Right lobe of liver (tissue), 4 donors: ENCODE measurements at regions not wholly inside any gene's neighbourhood (a gene's known extent, or its start where the extent isn't known, plus 50 kb on each side); places are given as distances from the start of the nearest gene placed in this dataset.

ENCODE experiments used
- POLR2A ChIP-seq: fragments of 450-650 bp; IDR thresholded peaks from one replicate; pipeline ENCODE4 v1.6.1; 2017; ENCODE audit warnings: antibody characterized with exemption, mild to moderate bottlenecking
- TF ChIP-seq, protein P1 (sequence below), 4 donors: fragments of 200-600 bp in 3 of 4; fragments of 450-650 bp in 1 of 4; IDR thresholded peaks; one replicate each; pipeline versions ENCODE4 v1.5.1 to v1.8.0; 2016 to 2022; ENCODE audit warnings: antibody characterized with exemption in 4 of 4, mild to moderate bottlenecking in 2 of 4
- donor health status: DM: no; HTN: no; CAD: no.
- donor health status: DM: no; HTN: no; CAD: no.
- donor health status: DM: no; HTN: yes; CAD: no.

DNA sequence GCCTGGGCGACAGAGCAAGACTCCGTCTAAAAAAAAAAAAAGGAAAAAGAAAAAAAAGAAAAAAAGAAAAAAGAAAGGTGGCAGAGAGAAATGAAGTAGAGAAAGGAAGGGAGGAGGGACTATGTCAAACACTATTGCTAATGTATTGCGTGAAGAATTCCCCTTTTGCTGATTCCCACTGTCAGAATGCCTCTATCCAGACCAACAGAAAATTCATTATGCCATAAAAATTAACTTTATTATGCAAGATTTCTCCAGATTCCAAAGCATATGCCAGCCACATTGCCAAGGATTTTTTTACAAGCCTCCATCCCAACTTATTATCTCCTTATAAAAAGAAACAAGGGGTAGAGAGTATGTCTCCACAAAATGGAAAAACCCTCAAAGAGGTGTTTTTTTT, 209.3 kb downstream of the MTERF1 start:
- no peak for TF ChIP-seq POLR2A
- TF ChIP-seq, protein P1, sequence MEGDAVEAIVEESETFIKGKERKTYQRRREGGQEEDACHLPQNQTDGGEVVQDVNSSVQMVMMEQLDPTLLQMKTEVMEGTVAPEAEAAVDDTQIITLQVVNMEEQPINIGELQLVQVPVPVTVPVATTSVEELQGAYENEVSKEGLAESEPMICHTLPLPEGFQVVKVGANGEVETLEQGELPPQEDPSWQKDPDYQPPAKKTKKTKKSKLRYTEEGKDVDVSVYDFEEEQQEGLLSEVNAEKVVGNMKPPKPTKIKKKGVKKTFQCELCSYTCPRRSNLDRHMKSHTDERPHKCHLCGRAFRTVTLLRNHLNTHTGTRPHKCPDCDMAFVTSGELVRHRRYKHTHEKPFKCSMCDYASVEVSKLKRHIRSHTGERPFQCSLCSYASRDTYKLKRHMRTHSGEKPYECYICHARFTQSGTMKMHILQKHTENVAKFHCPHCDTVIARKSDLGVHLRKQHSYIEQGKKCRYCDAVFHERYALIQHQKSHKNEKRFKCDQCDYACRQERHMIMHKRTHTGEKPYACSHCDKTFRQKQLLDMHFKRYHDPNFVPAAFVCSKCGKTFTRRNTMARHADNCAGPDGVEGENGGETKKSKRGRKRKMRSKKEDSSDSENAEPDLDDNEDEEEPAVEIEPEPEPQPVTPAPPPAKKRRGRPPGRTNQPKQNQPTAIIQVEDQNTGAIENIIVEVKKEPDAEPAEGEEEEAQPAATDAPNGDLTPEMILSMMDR (IDR thresholded peaks at IDR 0.05): no peak
